HG03520 (cell line): ENCODE measurements at regions not wholly inside any gene's neighbourhood (a gene's known extent, or its start where the extent isn't known, plus 50 kb on each side); places are given as distances from the start of the nearest gene placed in this dataset.
"Not testable (repeated sequence)": the region's sequence is repeated elsewhere in the genome, so short reads cannot be mapped to it uniquely, and the experiment has no call there.

ENCODE experiments used
- ATAC-seq: cut with Tn5 transposase; IDR thresholded peaks from one replicate; pipeline ENCODE4 v1.9.1; 2021; ENCODE audit warnings: mild to moderate bottlenecking, moderate library complexity; ENCODE audit not compliant: unreplicated experiment

DNA sequence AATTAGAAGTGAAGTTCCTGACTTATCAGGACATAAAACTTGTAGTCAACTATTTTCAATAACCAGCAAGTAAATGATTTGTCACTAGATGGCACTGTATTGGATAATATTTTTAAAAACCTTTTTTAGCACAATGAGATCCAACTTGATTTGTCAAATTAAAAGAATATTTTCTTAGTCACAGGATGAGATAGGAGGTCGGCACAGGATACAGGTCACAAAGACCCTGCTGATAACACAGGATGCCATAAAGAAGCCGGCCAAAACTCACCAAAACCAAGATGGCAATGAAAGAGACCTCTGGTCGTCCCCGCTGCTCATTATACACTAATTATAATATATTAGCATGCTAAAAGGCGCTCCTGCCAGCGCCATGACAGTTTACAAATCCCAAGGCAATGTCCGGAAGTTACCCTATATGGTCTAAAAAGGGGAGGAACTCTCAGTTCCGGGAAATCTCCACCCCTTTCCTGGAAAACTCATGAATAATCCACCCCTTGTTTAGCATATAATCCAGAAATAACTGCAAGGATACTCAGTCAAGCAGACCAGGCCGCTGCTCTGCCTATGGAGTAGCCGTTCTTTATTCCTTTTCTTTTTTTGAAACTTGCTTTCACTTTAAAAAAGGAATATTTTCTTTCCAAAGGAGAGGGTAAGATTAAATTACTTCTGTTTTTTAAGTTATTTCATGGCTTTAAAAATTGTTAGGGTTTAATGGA, 255.7 kb upstream of the MKLN1 start:
- no peak for ATAC-seq

DNA sequence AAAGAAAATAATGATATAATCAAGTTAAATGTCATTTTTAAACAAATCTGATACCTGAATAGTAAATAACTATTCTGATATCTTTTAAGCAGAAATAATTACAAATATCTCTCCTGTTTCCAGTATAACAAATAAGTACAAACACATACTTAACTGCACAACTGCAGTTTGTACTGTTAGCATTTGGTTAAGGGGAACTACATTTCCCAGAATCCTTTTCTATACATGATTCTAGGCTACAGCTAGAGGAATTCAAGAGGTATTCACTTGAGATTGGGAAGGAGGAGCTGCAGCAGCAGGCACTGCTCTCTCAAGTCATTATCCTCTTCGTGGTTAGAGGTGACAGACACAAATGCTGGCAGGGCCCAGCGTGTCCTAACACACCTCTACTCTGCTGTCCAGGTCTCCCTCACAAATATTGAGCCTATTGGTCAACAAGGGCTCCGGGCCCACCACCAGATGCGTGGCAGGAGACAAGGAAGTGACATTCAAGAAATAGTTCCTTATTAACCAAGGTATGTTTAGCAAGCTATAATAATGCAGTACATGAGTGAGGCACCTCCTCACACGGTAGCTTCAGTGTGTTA, 255.1 kb upstream of the MKLN1 start:
- ATAC-seq, result no peak

DNA sequence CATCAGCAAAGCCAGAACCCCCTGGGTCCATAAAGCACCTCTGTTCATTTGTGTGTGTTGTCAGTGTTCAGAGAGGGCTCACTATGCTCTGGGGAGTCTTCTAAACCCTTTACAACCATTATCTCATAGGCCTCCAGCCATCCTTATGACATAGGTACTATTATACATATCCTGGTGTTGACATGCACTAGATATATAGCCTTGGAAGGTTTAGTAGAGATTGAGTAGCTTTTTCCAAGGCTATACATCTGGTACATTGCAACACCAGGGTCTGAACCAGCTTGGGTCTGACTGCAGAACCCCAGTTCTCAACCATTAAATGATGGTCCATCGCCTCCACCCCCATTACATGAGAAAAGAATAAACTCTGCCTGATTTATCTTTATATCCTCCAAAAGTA, 253.6 kb upstream of the MKLN1 start:
- no peak for ATAC-seq

DNA sequence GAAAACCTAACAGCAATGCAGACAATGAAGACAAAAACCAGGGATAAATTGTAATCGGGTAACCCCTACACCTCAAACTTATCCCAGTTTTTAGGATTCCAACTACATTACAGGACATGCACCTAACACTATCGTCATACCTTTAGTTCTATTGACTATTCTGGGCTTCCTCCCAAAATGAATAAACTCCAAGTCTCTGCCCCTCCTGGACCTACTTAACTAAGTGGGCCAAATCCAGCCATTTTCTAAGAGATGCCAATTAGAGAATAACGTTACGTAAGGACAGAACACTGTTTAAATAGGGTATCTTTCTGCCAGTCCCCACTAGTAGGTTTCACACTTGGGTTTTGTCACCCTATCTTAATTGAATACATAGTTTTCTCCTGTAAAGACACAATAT, 253.1 kb upstream of the MKLN1 start:
- no peak for ATAC-seq

DNA sequence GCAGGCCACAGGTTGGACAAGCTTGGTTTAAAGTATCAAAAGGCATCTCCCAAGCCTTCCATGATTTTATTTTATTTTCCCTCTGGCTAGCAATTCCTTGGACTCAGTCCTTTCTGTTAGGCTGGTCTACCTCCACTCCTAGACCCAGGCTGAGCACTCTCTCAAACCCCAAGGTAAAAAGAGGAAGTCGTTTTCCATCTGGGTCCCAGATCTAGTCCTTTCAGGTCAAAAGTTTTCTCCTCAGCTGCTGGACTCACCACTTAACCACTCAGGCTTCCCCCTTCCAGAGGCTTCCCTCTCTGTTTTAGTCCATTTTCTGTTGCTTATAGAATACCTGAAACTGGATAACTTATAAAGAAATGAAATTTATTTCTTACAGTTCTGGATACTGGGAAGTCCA, 252.3 kb upstream of the MKLN1 start:
- no peak for ATAC-seq

DNA sequence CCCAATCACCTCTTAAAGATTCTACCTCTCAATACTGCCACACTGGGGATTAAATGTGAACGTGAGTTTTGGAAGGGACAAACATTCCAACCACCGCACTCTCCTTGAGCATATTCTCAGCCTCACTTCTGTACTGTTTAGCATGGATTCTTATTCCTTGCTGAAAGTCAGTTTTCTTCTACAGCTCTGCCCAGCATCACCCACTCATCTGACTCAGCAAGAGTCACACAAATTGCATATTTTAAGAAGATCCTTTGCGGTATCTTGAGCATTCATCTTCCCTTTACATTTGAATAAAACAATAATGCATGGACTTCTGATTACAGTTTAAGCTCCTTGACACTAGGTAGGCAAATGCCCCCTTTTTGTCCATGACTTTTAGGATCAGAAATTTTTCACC, 251.6 kb upstream of the MKLN1 start:
- no peak for ATAC-seq

DNA sequence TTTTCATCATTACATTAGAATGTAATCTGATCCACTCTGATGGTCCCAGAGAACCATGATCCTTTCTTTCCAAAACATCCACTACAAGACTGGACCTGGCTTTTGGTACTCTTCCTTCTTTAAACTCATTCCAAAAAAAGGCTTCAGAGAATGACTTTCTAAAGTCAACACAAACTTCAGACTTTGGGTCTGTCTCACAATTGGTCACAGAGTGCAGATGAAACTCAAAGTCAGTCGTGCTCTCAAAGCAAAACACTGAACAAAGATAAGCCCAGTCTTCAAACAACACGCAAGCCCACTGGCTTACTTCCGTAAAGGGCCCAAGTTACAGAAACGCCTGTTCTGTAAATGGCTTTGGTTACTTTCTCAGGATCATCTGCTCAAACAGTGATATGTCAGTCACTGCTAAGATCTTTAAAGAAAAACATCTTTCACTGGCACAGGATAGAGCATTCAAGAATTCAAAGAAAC, 250.9 kb upstream of the MKLN1 start:
- no peak for ATAC-seq

DNA sequence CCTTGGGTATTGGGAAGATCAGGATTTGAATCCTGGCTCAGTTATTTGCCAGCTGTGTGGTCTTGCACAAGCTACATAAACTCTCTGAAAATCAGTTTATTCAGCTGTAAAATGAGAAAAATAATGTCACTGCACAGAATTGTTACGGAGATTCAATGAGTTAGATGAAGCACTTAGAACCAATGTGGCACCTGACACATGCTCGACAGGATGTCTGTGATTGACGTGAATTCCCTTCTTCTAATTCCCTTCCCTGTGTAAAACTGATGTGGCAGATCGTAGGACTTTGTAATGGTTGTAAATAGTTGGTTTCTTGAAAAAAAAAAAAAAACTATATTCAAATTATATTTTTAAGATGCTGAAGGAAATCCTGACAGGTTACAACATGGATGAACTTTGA, 249.9 kb upstream of the MKLN1 start:
- no peak for ATAC-seq

DNA sequence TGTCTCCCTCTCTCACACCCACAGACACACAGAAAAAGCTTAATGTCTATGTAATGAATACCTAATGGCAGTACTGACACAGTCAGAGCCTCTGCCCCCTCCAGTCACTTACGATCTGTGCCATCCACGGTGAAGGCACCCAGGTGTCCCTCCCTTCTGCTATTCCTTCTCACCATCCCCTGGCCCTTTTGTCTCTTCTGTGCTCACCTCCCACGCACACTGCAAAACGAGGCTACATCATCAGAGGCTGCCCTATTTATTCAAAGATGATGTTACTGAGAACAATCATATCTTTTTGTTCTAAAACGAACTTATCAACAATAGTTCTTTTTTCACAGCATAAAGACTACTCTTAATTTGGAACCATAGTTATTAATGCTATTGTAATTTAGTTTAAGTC, 246.9 kb upstream of the MKLN1 start:
- ATAC-seq, result no peak

DNA sequence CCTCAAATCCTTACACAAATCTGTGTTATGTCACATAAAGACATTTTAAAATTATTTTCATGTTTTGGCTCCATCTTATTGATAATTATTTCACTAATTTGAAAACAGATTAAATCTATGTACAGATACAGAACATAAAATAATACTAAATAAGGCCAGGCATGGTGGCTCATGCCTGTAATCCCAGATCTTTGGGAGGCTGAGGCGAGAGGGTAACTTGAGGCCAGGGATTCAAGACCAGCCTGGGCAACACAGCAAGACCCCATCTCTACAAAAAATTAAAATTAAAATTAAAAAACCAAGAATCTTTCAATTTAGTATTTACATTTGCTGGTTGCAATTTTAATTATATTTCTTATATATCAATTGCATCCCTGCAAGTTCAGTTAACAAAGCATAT, 246.4 kb upstream of the MKLN1 start:
- ATAC-seq, result no peak

DNA sequence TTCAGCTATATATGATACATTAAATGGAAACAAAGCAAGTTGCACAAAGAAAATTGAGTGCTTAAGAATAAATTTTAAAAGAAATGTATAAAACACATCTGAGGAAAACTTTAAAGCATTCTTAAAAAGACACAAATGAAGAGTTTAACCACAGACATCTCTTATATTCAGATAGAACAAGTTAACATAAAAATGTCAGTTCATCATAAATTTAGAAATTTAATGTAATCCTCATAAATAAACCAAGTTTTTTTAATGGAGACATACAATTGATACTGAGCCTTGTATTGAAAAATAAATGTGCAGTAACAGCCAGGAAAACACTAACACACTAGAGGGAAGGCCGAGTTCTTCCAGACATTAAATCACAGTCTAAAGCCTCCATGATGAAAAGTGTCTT, 243.9 kb upstream of the MKLN1 start:
- ATAC-seq, result no peak

DNA sequence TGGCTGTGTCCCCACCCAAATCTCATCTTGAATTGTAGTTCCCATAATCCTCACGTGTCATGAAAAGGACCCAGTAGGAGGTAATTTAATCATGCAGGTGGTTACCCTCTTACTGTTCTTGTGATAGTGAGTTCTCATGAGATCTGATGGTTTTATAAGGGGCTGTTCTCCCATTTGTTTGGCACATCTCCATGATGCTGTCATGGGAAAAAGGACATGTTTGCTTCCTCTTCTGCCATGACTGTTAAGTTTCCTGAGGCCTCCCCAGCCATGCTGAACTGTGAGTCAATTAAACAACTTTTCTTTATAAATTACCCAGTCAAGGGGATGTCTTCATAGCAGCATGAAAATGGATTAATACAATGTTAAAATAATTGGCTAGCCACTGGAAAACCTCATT, 243.3 kb upstream of the MKLN1 start:
- ATAC-seq, result not testable (repeated sequence)

DNA sequence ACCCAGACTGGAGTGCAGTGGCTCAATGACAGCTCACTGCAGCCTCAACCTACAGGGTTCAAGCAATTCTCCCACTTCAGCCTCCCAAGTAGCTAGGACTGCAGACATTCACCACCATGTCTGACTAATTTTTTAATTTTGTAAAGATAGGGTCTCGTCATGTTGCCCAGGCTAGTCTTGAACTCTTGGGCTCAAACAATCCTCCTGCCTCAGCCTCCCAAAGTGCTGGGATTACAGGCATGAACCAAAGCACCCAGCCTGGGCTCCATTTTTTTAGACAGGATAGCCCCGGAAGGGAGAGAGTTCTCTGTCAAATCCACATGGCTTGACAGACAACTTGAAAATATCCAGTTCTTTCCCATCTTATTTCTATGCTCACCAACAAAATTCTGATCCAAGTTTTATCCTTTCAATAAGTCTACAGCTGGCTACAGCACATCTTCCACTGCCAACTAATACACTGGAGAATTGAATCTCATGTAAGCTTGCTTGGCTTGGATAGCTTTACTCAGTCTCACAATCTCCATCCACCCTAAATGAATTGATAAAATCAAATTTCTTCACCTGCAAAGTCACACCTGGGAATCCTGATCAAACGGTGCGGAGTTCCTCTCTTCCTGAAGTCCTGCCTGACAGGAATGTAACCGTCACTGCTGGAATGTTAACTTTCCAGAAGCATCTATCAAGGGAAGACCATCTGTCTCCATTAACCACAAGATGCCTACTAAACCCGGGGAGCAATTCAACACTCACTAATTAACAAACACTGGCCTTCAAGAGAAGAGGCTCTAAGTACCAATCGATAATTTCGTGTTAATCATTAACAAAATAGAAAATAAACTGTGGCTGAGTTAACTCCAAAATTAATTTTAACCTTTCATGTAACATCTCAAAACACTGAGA, 239.7 kb upstream of the MKLN1 start:
- ATAC-seq, result no peak

DNA sequence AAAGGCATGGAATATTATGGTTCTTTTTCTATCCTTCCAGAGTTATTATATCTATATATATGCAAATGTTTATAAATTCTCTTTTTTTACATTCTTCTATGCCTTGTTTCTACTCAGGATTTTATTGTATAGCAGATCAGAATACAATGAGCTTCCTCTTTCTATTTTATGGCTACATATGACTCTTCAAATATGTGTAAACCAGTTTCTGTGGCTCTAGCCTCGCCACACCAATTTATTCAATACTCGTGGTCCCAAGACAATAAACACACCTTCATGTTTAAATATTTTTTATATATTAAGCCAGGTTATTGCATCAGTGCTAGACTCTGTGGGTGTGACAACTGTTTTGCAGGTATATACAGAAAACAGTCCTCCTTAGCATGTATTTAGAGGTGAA, 237.5 kb upstream of the MKLN1 start:
- ATAC-seq, result no peak

DNA sequence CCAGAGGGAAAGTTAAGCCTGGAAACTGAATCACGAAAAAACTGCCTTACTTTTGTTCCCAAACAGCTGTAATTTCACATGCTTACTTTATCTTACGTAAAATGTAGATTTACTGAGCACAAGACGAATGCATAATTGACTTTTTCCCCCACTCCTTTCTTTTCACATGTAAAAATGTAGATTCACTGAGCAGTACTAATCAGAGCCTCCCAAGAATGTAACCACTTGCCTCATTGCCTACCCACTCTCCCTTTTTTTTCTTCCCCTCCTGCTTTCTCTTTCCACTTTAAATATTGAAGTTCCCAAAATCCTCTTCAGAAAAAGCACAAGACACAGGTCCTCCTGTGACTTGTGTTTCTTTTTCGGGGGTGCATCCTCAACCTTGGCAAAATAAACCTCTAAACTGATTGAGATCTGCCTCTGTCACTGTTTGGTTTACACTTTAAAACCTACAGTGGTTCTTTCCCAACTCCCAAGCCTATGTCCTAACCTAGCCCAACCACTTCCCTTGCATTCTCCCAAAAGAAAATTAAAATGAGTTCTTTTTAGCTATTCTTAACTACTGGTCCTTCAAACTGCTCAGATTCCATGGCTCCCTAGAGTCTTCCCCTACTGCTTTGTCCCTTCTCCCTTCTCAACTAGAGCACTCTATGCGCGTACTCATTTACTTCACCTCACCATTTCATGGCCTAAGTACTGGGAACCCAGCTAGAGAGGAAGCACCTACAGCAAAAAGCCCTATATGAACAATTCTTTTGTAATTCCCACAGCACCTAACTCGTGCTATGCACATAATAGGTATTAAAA, 236.6 kb upstream of the MKLN1 start:
- no peak for ATAC-seq

DNA sequence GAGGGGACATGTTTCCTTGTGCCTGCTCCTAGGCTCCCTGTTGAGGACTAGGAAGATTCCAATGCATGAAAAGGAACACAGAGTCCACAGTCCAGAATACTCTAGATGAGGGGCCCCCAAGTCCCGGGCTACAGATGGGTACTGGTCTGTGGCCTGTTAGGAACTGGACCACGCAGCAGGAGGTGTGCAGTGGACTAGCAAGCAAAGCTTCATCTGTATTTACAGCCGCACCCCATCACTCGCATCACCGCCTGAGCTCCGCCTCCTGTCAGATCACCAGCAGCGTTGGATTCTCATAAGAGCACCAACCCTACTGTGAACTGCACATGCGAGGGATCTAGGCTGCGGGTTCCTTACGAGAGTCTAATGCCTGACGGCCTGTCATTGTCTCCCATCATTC, 233.0 kb upstream of the MKLN1 start:
- no peak for ATAC-seq

DNA sequence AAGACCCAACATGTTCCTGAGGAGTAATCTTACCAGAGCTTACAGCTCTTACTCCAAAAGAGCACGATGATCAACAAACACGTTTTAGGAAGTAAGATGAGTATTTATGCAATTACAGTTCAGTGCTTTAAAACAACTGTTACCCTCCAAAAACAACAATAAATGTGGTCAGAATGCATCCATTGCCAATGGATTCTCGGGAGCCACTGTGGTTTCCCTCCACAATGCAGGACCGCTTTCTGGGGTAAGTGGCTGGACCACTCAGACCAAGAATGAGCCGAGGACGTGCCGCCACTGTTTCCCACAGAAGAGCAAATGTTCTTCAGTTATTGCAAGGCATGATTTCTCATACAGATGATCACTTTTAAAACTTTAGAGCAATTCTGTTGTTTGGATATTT, 232.3 kb upstream of the MKLN1 start:
- no peak for ATAC-seq

DNA sequence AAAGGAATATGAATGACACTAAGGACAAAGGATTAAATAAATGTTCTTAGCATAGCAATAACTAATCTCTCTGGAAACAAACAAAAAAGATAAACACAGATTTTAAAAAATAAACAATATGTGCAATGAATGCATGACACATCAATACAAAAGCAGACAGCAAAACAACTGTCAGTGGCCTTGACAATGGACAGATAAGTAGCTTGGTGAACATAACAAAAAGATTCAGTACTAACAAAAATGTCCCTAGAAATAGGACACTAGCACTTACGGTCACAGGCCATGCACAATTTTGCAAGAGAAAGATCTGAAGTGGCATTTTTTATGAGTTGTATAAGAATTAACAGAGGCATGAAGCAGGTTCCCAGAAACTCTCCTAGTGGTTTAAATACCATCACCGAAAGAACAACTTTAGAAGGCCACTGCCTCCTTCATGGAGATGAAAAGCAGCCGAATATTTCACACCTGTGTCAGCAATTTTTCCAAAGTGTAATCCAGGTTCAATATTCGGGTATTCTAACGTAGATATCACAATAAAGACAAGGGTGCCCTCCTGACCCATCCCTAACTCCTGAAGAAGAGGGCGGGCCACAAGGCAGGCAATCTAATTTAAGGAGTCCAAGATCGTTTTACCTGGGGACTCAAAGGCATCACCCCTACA, 231.3 kb upstream of the MKLN1 start:
- ATAC-seq, result no peak

DNA sequence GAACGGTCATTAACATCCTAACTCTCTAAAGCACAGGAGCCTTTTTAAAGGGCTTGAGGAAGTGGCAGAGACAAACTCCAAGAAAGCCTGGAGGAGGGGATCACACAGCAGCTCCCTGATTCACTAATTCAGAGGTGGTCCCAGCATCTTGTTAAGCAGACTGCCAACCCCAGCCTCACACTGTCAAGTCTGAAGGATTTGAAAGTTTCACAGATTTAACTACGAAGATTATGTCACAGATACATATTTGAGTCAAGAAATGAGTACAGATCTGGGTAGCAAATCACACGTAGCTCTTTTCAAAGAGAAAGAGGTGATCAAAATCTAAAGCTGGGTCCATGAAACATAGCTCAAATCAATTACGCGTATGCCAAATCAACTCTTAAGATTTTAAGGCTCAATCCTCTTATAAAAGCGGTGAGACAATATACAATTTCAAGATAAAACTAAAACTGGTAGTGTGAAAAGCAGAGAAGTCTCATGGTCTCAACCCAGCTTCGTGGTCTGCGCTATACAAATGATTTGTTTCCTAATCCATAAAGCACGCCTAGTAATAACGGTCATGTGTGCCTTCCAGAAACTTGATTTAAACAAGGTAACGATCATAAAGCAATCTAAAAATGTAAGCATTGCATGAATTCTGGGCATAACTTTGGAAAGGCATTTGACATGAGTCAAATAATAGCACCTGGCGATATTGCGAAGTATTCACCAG, 229.9 kb upstream of the MKLN1 start:
- ATAC-seq, result no peak

DNA sequence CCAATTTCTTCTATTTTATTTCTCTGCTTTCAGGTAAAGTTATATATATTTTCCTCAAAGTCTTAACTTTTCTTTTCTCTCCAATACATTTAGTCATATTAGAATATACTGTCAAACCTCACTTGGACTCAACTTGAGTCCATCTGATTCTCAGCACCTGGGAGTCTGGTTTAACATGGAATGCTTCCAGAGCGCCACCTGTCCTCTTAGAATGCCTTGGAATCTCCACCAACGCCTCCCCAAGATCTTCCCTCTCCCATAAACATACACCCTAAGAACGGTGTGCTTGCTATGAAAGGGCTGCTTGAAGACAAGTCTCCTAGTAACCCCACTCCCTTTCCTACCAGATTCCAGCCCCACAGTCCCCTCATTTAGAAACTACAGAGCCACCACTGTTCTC, 229.1 kb upstream of the MKLN1 start:
- ATAC-seq, result no peak
